ENCODE measurements at regions not wholly inside any gene's neighbourhood (a gene's known extent, or its start where the extent isn't known, plus 50 kb on each side); places are given as distances from the start of the nearest gene placed in this dataset.

DNA sequence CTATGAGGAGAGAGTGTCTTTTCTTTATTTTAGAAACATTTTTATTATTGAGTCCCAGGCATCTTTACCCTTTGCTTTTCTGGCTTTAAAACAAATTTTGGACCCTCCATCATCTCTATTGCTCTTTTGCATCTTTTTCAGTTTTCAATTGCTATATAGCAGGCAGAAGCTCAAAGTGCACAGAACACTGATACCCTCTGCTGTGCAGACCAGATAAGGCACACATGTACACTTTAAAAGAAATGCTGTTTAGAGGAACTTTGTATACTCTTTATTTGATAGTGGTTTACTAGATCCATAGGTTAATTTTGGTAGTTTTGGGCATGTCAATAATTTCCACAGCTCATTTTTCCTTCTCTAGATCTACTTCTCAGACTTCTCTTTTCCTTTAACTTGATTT, 324.2 kb downstream of the SH2D4B start:
- DNase-seq, result no peak

DNA sequence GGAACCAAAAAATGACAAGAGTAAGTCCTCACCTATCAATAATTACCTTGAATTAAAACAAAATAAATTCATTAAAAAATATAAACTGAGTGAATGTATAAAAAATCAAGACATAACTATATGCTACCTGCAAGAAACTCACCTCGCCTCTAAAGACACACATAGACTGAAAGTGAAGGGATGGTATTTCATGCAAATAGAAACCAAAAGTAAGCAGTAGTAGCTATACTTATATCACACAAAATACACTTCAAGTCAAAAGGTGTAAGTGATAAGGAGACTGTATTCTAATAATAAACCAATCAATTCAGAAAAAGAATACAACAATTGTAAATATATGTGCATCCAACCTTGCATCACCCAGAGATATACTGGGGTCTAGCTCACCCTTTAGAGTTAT, 332.6 kb downstream of the SH2D4B start:
- DNase-seq, result no peak

DNA sequence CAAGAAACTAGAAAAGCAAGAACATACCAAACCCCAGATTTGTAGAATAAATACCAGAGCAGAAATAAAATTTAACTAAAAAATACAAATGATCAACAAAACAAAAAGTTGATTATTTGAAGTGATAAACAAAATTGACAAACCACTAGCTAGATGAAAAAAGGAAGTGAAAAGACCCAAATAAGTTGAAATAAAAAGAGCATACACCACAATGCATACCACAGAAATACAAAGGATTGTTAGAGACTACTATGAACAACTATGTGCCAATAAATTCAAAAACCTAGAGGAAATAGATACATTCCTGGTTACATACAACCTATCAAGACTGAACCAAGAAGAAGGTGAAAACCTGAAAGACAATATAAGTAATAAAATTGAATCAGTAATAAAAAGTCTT, 333.4 kb downstream of the SH2D4B start:
- no peak for DNase-seq

DNA sequence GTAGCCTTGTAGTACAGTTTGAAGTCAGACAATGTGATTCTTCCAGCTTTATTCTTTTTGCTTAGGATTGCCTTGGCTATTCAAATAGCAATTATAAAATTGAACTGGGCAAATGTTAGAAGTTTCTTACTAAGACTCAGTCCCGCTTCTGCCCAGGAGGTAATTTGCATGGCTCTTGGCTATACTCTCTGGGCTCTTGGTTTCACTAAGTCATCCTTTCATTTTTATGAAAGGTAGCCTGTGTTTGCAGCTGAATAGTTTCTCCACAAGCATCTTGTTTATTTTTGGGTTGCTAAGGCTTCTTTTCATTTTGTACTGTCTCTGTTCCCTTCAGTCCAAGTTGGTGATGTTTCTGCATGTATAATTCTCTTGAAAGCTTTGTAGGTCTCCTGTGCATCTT, 340.6 kb downstream of the SH2D4B start:
- no peak for DNase-seq

DNA sequence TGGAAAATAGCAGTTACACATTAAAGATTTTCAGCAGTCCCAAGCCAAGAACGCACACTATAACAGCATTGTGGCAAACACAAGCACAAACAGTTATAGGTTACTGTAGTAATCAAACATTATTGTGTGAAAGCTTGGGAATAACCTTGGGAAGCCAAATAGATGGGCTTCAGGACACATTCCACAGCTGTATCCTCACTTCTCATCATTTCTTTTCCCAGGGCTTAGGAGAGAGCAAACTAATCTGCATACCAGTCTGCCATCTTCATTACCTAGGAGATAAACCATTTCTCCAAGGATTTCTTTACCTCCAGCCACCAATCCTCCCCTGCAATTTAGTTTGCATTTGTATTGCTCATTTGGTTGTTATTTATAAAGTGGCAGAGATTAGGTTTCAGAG, 352.4 kb downstream of the SH2D4B start:
- DNase-seq, result no peak

DNA sequence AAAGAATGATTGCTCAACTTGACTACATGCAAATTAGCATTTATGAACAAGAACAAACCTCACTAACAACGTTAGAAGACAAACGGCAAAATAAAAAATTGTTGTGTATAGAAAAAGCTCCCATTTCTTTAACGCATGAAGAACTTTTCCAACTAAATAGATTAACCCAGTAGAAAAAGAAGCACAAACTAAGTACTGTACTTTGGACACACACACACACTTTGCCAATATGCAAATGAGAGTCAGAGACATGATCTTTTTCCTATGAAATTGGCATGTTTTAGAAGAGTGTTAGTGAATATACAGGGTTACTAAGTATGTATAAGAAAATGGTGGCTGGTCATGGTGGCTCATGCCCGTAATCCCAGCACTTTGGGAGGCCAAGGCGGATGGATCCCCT, 355.6 kb downstream of the SH2D4B start:
- no peak for DNase-seq

DNA sequence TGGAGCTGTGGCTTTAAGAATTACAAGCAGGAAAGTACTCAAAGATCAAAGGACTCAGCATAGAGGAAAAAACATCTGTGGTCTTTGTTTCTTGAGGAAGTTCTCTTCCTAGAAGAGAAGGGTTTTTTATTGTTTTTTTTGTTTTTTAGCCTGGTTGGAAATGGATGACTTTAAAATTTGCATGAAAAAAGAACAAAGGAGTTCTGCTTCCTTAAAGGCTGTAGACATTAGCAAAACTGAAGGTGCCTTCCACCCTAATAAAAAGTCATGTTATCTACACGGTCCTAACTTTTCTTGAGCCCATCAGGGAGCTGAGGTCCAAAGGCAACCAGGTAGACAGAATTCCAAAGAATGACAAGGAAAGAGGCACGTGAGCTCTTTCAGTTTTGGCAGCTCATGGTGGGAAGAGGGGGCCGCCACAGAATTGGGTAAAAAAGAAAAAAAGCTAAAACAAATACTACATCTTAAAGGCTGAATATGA, 356.6 kb downstream of the SH2D4B start:
- DNase-seq, result no peak

DNA sequence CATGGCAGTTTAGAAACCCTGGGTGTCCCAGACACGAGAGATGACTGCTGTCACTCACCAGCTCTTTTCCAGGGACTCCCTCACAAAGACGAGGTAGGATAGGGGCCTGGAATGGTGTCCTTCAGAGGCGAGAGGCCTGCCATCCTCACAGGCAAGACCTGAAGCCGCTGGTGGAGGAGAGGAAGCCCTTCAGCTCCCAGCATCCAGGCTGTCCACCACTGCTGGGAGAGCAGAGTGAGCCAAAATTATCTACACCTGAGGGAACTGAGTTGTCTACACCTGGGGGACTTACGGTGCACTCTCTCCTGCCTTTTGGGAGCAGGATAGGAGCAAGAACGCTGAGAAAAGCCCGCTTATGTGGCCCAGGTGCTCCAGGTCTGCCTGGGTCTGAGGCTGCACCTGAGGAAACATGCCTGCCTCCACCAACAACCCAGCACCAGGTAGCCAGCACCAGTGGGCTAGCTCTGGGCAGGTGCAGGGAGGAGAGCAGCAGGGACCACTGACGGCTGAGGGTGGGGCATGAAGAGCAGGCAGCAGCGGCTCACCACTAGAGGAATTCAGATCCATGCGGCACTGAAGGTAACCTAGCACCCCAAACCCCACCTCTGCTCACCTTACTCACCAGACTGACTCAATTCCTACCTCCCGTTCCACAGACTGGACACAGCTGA, 357.2 kb downstream of the SH2D4B start:
- no peak for DNase-seq

DNA sequence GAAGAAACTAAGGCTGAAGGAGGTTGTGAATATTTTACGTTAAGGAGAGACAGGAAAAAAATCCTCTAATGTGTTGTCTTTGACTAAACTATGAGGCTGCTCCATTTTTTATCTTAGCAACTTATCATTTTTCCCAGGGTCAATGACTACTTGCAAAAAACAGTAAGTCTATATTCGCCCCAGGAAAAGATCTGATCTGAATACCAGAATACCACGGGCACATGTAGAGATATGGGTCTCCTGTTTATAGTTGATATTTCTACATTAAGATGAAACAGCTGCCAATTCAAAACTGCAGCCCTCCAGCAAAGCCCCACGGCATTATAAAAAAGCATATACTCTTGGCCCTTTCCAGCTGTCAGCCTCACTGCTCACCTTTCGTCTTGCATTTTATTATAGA, 358.4 kb downstream of the SH2D4B start:
- DNase-seq, result no peak

DNA sequence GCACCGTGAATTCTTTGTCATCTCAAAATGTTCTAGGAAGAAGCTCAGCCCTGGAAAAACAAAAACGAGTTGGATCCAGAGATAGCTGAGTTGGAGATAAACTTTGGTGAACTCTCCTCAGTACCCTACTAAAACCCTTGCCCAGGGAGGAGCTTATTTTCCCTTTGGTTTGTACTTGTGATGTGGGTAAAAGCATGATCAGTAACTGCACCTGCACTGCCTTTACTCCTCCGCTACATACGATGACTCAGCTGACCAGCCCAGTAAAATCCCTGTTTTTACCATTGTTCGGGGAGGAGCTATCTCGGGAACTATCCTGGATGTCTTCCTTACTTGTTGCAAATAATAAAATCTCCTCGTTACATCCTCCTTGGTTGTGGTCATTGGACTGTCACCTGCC, 359.3 kb downstream of the SH2D4B start:
- DNase-seq, result no peak

DNA sequence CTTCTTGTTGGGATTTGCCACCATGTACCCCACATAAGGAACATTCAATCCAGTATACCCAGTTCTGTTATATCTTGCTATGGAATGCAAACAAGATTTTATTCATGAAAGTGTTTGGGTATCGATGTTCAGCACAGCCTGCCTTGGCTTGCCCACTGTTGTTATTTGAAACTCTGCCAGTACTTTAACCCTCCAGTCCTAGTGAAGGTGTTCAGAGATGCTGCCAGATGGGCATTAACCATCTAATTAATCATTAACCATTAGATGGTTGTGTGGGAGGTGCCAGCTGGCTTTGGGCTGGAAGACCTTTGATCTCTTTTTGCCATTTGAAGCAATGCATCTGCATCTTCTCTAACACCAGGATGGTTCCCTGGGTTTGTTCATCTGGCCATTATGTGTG, 363.0 kb downstream of the SH2D4B start:
- DNase-seq, result no peak

DNA sequence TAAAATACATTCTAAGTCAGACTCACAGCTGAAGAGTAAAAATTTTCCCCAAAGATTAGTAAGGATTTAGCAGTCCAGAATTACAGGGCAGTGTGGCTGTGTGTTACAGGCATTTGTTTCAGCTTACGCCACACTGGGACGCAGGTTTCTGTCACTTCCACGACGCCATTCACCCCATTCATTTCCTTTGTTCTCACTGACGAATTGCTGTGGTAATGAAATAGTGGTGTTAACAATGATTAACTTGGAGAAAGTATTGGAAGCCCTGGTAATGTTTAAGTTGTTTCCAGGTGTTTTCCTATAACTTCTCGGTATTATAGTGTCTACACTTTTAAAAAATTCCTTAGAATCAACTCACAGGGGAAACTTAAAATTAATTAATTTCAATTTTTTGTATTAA, 370.9 kb downstream of the SH2D4B start:
- DNase-seq, result no peak

DNA sequence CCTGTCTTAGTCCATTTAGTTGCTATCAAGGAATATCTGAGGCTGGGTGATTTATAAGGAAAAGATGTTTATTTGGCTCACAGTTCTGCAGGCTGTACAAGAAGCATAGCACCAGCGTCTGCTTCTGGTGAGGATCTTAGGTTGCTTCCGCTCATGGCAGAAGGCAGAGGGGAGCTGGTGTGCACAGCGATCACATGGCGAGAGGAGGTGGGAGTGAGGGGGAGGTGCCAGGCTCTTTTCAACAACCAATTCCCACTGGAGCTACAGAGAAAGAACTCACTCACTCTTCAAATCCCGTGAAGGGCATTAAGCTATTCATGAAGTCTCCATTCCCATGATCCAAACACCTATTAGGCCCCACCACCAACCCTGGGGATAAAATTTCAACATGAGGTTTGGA, 371.6 kb downstream of the SH2D4B start:
- no peak for DNase-seq

DNA sequence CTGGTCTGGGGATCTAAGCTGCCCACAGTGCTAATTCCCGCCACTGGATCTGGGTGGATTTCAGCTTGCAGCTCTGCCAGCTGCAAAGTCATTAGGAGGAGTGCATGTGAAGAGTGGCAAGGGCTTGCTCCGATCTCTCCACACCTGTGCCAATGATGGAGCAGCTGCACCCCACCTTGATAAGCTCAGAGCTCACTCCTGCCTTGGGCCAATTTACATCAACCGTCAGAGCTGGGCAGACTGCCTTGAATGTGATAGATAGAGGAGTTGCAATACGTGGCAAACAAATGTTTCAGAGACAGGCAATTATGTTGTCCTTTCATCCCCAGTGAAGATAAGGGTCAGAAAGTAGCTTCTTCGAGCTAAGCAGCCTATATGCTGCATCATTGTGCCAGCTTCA, 379.9 kb downstream of the SH2D4B start:
- DNase-seq, result no peak

DNA sequence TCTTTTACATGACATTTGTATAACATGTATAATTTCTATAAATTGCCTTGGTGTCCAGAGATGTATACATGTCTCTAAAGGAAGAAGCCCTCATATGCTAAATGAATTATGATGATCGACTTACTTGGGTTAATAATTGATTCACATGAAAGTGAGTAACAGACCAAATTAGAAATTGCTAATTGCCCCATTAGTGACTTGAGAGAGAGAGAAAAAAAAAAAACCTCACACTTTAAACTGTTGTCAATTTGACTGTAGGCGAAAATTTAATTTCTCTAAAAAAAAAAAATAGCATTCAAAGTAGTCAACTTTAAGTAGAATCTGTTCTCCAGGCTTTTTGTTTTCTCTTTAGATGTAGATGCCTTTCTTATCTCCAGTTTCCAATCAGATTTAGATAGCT, 383.3 kb downstream of the SH2D4B start:
- DNase-seq, result no peak

DNA sequence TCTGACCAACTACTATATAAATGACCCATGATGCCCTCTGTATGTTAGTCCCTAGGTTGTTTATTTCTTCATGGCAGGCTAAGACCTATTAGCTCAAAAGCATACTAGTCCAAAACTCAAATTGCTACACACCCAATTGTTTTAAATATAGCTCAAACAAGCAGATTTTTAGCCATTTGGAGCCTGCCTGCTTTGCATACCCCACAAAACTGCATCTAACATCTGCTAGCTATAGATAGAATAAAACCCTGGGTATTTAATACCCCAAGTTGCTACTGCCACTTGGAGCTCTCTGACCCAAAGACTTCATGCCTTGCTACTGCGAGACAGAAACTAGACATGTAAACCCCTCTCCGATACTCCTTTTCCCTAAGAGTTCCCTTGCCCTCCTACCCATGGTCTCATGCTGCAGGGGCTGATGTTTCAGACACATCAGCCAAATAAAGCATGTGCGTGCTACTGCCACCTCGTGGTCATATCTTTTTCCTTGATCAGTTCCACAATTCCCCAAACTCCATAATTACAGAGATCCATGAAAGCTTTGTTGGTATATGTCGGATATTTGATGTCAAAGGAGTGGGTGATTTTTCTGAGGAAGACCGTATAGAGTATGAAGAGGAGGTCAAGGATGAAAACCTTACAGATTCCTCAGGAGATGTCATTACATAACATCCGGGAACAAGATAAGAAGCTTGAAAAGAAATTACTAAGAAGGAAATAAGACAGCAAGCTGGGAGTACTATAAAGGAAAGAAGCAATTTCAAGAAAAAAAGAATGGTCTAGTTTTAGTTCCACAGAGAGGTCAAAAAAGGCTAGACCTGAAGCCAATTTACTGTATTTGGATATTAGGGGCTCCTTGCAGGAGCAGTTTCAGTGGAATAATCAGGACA, 386.6 kb downstream of the SH2D4B start:
- DNase-seq, result peak; percentile 11

DNA sequence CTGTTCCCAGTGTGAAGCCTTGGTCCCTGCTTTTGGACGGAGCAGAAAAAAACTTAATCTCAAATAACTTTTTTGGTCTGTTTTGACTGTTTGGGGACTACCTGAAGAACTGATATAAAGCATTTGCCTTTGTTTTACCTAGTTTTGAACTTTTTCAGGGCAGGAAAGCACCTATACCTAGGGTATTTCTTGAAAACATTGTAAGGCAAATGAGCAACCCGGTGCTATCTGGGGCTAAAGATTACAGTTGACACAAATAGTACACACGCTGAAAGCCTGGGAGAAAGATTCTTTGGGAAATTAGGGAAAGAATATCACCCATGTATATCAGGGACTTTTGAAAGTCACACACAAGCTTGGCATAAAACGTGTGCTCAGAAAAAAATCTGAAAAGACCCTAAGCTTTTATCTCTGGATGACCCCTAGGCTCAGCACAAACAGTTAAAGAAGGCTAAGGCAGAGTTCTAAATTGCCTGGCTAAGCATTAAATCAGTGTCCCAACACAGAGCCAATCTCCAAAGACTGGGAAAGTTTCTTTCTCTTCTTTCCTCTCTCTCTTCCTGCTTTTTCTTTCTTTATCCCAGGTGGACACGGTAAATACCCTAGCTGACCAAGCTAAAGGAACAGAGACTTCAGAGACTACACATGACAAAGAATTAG, 389.8 kb downstream of the SH2D4B start:
- no peak for DNase-seq

DNA sequence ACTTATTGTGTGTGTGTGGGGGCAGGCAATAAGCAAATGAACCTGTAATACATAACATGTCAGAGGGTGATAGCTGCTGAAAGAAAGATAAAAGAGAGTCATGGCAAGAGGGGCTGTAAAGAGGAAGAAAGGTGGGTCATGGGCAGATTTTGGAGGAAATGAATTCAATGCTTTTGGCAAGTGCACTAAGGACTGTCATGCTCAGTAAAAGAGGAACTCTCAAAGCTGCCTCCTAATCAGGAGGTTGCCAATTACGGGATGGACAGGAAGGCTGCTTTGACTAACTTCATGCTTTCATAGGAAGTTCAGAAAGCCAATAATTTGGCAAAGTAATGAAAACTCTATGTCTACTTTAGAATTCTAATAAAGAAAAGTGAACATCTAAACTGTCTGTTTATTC, 401.2 kb downstream of the SH2D4B start:
- DNase-seq, result no peak

DNA sequence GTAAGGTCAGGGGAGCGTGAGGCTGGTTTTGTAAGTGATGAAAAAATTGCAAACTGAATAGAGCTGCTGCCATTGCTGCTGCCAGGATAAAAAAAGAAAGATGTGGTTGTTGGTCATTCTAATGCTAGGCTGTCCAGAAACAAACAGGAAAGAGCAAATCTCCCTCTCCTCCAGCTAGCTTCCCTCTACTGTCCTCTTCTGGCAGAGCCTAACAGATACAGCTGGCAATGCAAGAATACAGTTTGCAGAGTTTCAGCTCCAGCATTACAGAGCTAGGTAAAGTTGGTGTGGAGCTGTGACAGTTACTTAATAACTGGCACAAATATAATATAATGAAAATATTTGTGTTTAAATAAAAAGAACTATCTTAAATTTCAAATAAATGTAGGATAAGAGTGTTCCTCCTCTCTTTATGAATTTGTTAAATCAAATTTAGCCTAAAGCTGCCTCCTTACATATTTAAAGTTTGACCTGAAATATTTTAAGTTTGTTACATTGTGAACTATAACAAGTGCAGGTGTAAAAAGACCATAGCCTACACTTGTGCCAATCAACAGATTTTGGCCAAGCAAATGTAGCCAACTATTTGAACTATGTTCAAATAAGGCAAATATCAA, 407.7 kb downstream of the SH2D4B start:
- no peak for DNase-seq

DNA sequence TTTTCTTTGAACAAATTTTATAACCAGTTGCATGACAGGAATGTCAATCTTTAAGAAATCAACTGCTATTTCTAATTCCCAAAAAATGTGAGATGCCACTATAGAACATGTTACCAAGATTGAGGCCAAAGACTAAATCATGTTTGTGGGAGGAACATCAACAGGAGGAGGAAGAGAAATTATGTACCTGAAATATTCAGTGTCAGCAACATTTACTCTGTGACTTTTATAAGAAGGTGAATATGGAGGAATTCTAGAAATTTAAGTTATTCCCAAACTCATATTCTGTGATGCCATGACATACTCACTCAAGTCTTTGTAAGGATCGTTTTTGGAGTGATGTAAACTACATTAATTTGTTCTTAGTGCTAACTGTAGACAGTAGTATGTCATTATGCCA, 408.4 kb downstream of the SH2D4B start:
- no peak for DNase-seq

DNA sequence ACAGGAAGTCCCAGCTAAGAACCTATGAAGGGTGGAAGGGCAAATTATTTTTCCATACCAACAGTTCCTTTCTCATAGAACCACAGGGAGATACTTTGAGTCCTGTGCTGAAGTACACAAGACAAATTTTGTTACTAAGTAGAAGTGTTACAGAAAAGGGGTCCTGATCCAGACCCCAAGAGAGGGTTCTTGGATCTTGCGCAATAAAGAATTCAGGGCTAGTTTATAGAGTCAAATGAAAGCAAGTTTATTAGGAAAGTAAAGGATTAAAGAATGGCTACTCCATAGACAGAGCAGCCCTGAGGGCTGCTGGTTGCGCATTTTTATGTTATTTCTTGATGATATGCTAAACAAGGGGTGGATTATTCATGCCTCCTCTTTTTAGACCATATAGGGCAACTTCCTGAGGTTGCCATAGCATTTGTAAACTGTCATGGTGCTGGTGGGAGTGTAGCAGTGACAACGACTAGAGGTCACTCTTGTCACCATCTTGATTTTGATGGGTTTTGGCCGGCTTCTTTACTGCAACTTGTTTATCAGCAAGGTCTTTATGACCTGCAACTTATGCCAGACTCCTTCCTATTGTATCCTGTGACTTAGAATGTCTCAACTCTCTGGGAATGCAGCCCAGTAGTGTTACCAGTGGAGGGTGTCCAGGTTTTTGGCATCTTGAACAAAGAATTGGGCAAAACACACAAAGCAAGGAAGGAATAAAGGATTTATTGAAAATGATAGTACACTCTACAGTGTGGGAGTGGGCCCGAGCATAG, 409.4 kb downstream of the SH2D4B start:
- no peak for DNase-seq

DNA sequence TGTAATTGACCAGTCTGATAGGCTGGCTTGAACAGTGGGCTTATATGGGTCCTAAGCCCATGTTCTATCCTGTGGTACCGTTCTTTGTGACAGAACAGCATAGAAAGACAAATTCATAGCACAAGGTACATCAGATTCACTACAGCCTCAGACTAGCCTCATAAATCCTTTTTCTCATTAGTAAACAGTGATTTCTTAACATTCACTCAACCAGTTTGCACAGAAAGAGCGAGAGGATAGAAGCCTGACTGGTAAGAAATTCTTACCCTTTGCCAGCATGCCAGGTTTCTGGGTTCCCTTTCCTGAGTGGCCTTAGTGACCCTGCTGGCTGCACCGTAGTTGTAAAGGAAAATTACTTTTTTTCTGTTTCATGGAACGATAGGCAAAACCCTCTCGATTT, 412.1 kb downstream of the SH2D4B start:
- no peak for DNase-seq

DNA sequence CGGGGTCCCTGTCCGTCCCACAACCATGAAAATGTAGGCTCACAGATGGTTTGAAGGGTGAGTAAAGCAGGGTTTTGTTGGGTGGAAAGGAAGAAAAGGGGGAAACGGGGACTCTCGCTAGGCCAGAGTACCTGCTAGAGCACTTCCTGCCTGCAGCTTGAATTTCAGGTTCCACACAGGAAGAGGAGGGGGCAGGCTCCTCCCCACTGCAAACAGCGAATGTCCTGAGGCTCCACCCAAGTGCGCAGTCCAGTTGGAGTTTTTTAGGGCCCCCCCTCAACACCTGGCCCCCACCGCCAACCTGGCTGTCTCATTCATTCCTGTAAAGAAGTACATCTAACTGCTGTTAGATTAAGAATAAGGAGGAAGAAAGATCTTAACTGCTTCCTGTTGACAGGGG, 414.7 kb downstream of the SH2D4B start:
- DNase-seq, result no peak

Data from activated CD4-positive, alpha-beta T cell treated with anti-CD3 and anti-CD28 coated beads, Interleukin-2, amount 50 U/mL, for 16 hours (primary cell).